ENCODE measurements at regions not wholly inside any gene's neighbourhood (a gene's known extent, or its start where the extent isn't known, plus 50 kb on each side); places are given as distances from the start of the nearest gene placed in this dataset.

- dilution Hi-C loops (cut with MboI; ENCODE audit: extremely low pct_ligation_motif_present, low sequenced_read_pairs) = no loop called here
- DNase-seq (ENCODE audit: low read depth, low spot score) = no peak
Measured at GRCh38 chr2:14340703-14341102, 291.8 kb upstream of the LRATD1 start.

GRCh38 chr2:14342313-14342712, 290.2 kb upstream of the LRATD1 start:
- H3K27me3 ChIP-seq (ENCODE audit: control insufficient read depth, extremely low read depth, insufficient read depth, low read length) = no peaks in the 10 kb centered on the region
- no peak overlapping the region for H3K9ac ChIP-seq (ENCODE audit: control insufficient read depth, extremely low read depth, insufficient read depth, low read length)
- no peak overlapping the region for H2AFZ ChIP-seq (ENCODE audit: control insufficient read depth, low read length)
- H3K9me3 ChIP-seq (ENCODE audit: control insufficient read depth, low read depth, low read length) = no peaks in the 10 kb centered on the region
- dilution Hi-C loops (cut with MboI; ENCODE audit: extremely low pct_ligation_motif_present, low sequenced_read_pairs) = no loop called here
- TF ChIP-seq CTCF (optimal IDR thresholded peaks at IDR 0.05 in 1 of 3, IDR thresholded peaks at IDR 0.05 in 1 of 3, conservative IDR thresholded peaks at IDR 0.05 in 1 of 3; ENCODE audit: extremely low read depth in 1 of 3, insufficient read depth in 2 of 3, low read length in 3 of 3) (no peak), EZH2 (IDR thresholded peaks at IDR 0.05; ENCODE audit: low read length) (no peak)
- FAIRE-seq (no peak), DNase-seq (ENCODE audit: low read depth, low spot score) (no peak)
- no peaks in the 10 kb centered on the region for H3K79me2 ChIP-seq (ENCODE audit: control insufficient read depth, insufficient read depth, low read length)
- H3K4me3 ChIP-seq (ENCODE audit: control insufficient read depth in 2 of 3, extremely low read depth in 1 of 3, insufficient read depth in 2 of 3, low read depth in 1 of 3, low read length in 3 of 3) = no peak overlapping the region
- no peaks in the 10 kb centered on the region for H3K4me1 ChIP-seq (ENCODE audit: control insufficient read depth, extremely low read depth, insufficient read depth, low read length)
- no peak overlapping the region for H3K27ac ChIP-seq (ENCODE audit: control insufficient read depth, insufficient read depth, low read length)
- no peaks in the 10 kb centered on the region for H3K36me3 ChIP-seq (ENCODE audit: control insufficient read depth in 2 of 2, extremely low read depth in 1 of 2, insufficient read depth in 2 of 2, low read length in 2 of 2)
- no peaks in the 10 kb centered on the region for H4K20me1 ChIP-seq (ENCODE audit: control insufficient read depth, extremely low read depth, insufficient read depth, low read length)
- no peaks in the 10 kb centered on the region for H3K9me1 ChIP-seq (ENCODE audit: control insufficient read depth, extremely low read depth, insufficient read depth, low read length)
- H3K4me2 ChIP-seq (ENCODE audit: control insufficient read depth, extremely low read depth, insufficient read depth, low read depth, low read length) = no peak overlapping the region

More at GRCh38 chr2:14340703-14341102, 291.8 kb upstream of the LRATD1 start:
- no peak for FAIRE-seq
- Histone ChIP-seq H2AFZ (ENCODE audit: control insufficient read depth, low read length) (no peak overlapping the region), H3K9ac (ENCODE audit: control insufficient read depth, extremely low read depth, insufficient read depth, low read length) (no peak overlapping the region), H3K9me3 (ENCODE audit: control insufficient read depth, low read depth, low read length) (no peaks in the 10 kb centered on the region), H3K4me1 (ENCODE audit: control insufficient read depth, extremely low read depth, insufficient read depth, low read length) (no peaks in the 10 kb centered on the region), H3K4me2 (ENCODE audit: control insufficient read depth, extremely low read depth, insufficient read depth, low read depth, low read length) (no peak overlapping the region), H3K27ac (ENCODE audit: control insufficient read depth, insufficient read depth, low read length) (no peak overlapping the region), H3K79me2 (ENCODE audit: control insufficient read depth, insufficient read depth, low read length) (no peaks in the 10 kb centered on the region), H3K36me3 (ENCODE audit: control insufficient read depth in 2 of 2, extremely low read depth in 1 of 2, insufficient read depth in 2 of 2, low read length in 2 of 2) (no peaks in the 10 kb centered on the region), H3K9me1 (ENCODE audit: control insufficient read depth, extremely low read depth, insufficient read depth, low read length) (no peaks in the 10 kb centered on the region), H3K27me3 (ENCODE audit: control insufficient read depth, extremely low read depth, insufficient read depth, low read length) (no peaks in the 10 kb centered on the region), H4K20me1 (ENCODE audit: control insufficient read depth, extremely low read depth, insufficient read depth, low read length) (no peaks in the 10 kb centered on the region), H3K4me3 (ENCODE audit: control insufficient read depth in 2 of 3, extremely low read depth in 1 of 3, insufficient read depth in 2 of 3, low read depth in 1 of 3, low read length in 3 of 3) (no peak overlapping the region)
- no peak for TF ChIP-seq EZH2 (IDR thresholded peaks at IDR 0.05; ENCODE audit: low read length)
- TF ChIP-seq CTCF (optimal IDR thresholded peaks at IDR 0.05 in 1 of 3, IDR thresholded peaks at IDR 0.05 in 1 of 3, conservative IDR thresholded peaks at IDR 0.05 in 1 of 3; ENCODE audit: extremely low read depth in 1 of 3, insufficient read depth in 2 of 3, low read length in 3 of 3) = no peak
